ENCODE measurements at regions not wholly inside any gene's neighbourhood (a gene's known extent, or its start where the extent isn't known, plus 50 kb on each side); places are given as distances from the start of the nearest gene placed in this dataset.

DNA sequence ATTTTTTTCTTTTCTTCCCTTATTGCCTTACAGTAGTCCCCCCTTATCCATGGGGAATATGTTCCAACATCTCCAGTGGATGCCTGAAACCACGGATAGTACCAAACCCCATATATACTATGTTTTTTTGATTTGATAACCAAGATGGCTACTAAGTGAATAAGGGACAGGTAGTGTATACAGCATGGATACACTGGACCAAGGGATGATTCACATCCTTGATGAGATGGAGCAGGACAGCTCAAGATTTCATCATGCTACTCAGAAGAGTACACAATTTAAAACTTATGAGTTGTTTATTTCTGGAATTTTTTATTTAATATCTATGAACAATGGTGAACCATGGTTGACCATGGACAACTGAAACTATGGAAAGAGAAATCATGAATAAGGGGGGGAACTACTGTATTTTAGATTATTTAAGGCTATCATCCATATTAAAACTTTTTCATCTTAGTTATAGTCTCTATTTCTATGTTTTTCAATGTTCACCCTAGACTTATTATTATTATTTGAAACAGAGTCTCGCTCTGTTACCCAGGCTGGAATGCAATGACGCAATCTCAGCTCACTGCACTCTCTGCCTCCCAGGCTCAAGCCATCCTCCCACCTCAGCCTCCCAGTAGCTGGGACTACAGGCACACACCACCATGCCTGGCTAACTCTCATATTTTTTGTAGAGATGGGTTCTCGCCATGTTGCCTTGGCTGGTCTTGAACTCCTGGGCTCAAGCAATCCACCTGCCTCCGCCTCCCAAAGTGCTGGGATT lies 188.0 kb upstream of the PELI2 start:
- no peaks in the 10 kb centered on the region for H3K4me1 Mint-ChIP-seq
- H3K27me3 Mint-ChIP-seq, result peaks cover 7% of the 10 kb centered on the region
- POLR2A ChIA-PET, result no interaction called here
- no peaks in the 10 kb centered on the region for H3K9me3 Mint-ChIP-seq (ENCODE audit: low read depth)
- intact Hi-C loops (cut with DNase I, micrococcal nuclease), result no loop called here
- CTCF ChIA-PET, result interaction anchor here (0.7 to 0.8 kb wide), 2 partner anchors 120 to 436 kb away, joined by 3 read pairs; no protein-coding TSS in a partner anchor
- H3K4me3 Mint-ChIP-seq, result no peak overlapping the region
- H3K27ac Mint-ChIP-seq, result no peak overlapping the region
- no peaks in the 10 kb centered on the region for H3K36me3 Mint-ChIP-seq (ENCODE audit: low read depth)
- DNase-seq, result no peak
- ATAC-seq, result no peak

- no peak overlapping the region for H3K27ac Mint-ChIP-seq
- no peaks in the 10 kb centered on the region for H3K4me1 Mint-ChIP-seq
- ATAC-seq (no peak), DNase-seq (no peak)
- POLR2A ChIA-PET, result no interaction called here
- no peak overlapping the region for H3K4me3 Mint-ChIP-seq
- peaks cover 2% of the 10 kb centered on the region for H3K27me3 Mint-ChIP-seq
- CTCF ChIA-PET, result no interaction called here
- no peaks in the 10 kb centered on the region for H3K9me3 Mint-ChIP-seq (ENCODE audit: low read depth)
- no peaks in the 10 kb centered on the region for H3K36me3 Mint-ChIP-seq (ENCODE audit: low read depth)
- intact Hi-C loops (cut with DNase I, micrococcal nuclease), result no loop called here
Measured at GRCh38 chr14:55936691-55937090, 181.5 kb upstream of the PELI2 start.

DNA sequence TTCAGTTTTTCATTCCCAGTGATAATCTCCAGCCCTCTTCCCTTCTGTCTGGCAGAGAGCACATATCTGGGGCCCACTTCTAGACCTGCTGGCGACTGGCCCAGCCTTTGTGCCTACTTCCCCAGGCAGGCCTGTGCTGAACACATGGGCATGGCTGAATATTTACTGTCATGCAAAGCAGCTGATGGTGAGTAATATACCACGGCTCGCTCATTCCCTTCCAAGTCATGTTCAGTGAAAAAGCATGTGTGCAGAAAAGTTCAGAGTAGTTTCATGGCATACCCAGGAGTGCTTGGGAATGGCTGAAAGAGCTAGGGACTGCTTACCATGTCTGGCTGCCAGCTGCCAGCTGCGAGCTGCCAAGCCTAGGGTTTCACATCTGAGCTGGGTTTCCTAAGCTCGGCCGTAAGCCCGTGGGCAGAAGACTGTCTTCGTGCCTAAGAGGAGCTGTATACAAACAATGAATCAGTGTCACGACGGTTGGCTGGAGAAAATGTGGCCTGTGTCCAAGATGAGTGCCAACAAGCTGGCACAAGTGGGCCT lies 179.9 kb upstream of the PELI2 start:
- ChIA-PET POLR2A (no interaction called here), CTCF (no interaction called here)
- ATAC-seq (no peak), DNase-seq (no peak)
- Mint-ChIP-seq H3K27ac (no peak overlapping the region), H3K4me3 (no peak overlapping the region), H3K27me3 (no peaks in the 10 kb centered on the region), H3K4me1 (no peaks in the 10 kb centered on the region), H3K36me3 (ENCODE audit: low read depth) (no peaks in the 10 kb centered on the region), H3K9me3 (ENCODE audit: low read depth) (no peaks in the 10 kb centered on the region)
- intact Hi-C loops (cut with DNase I, micrococcal nuclease), result no loop called here

DNA sequence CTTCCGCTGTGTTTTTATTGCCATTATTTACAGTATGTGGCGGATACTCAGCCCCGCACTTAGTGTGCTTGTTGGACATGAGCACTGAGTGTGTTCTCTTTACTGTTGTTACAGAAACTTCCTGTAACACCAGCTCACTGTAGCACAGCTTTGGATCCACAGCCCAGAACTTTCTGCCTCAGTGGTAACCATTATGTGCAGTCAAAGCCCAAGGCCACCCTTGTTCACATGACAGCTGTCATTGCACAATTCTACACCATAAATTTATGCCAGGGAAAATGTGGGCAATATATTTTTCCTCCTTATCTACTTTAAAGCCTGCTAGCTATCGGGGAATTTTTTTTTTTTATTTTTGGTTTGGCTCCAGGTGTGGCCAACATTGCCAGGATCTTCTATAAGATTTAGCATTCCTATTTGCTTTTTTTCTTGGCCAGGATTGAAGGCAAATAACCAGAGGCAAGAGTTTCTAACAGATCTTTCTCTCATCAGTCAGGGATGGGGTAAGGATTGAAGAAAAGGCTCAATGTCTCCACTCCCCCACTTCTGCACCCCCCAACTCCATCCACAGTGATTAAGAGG lies 176.0 kb upstream of the PELI2 start:
- ATAC-seq, result no peak
- DNase-seq, result no peak
- Mint-ChIP-seq H3K27me3 (peaks cover 3% of the 10 kb centered on the region), H3K9me3 (ENCODE audit: low read depth) (no peaks in the 10 kb centered on the region), H3K27ac (no peak overlapping the region), H3K4me3 (no peak overlapping the region), H3K4me1 (no peaks in the 10 kb centered on the region), H3K36me3 (ENCODE audit: low read depth) (no peaks in the 10 kb centered on the region)
- POLR2A ChIA-PET, result no interaction called here
- CTCF ChIA-PET, result interaction anchor here (0.6 kb wide), 1 partner anchor 45 kb away, joined by 3 read pairs; no protein-coding TSS in a partner anchor
- intact Hi-C loops (cut with DNase I, micrococcal nuclease), result no loop called here

- intact Hi-C loops (cut with DNase I, micrococcal nuclease), result no loop called here
- no peak overlapping the region for H3K4me3 Mint-ChIP-seq
- no peaks in the 10 kb centered on the region for H3K4me1 Mint-ChIP-seq
- H3K27me3 Mint-ChIP-seq, result peaks cover 5% of the 10 kb centered on the region
- no peak overlapping the region for H3K27ac Mint-ChIP-seq
- no peaks in the 10 kb centered on the region for H3K36me3 Mint-ChIP-seq (ENCODE audit: low read depth)
- H3K9me3 Mint-ChIP-seq (ENCODE audit: low read depth), result no peaks in the 10 kb centered on the region
- DNase-seq (no peak), ATAC-seq (no peak)
- CTCF ChIA-PET, result interaction anchor here (0.6 kb wide), 1 partner anchor 44 kb away, joined by 3 read pairs; no protein-coding TSS in a partner anchor
- POLR2A ChIA-PET, result no interaction called here
Measured at GRCh38 chr14:55942826-55943225, 175.4 kb upstream of the PELI2 start.

DNA sequence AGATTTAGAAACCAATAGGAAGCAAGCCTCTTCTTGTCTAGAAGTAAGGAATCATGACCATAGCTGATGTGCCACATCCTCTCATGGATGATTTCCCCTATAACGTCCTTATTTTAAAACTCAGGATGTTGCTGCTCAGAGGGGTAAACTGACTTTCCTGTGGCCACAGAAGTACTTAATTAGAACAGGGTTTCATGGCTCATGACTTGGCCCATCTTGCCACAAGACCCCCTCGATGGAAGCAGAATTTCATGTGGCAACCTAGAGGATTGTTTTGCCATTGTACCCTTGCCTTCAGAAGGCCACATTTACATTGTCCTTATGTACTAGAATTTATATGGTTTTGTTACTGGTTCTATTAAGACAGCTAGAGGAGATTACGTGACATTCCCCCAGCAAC lies 173.5 kb upstream of the PELI2 start:
- intact Hi-C loops (cut with DNase I, micrococcal nuclease), result no loop called here
- ChIA-PET POLR2A (no interaction called here), CTCF (no interaction called here)
- Mint-ChIP-seq H3K27ac (no peak overlapping the region), H3K4me3 (no peak overlapping the region), H3K36me3 (ENCODE audit: low read depth) (no peaks in the 10 kb centered on the region), H3K9me3 (ENCODE audit: low read depth) (no peaks in the 10 kb centered on the region), H3K4me1 (no peaks in the 10 kb centered on the region), H3K27me3 (peaks cover 9% of the 10 kb centered on the region)
- DNase-seq (no peak), ATAC-seq (no peak)

DNA sequence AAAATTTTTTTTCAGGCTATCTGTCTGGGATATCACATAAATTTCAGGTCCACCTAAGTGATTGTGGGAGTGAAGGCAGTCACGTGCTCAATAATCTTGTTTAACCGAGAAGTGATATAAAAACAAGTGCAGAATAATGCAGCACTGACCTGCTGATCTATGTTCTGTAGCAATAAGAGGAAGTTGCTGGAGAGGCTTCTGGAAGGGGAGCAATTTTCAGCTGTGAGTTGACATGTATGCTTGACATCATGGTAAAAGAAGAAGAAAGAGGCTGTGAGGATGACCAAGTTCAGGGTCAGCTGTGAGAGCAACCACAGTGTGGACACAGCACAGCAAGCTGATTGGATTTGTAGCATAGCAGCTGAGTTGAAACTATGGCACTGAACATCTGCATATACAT lies 172.0 kb upstream of the PELI2 start:
- Mint-ChIP-seq H3K4me1 (no peaks in the 10 kb centered on the region), H3K36me3 (ENCODE audit: low read depth) (no peaks in the 10 kb centered on the region), H3K27me3 (peaks cover 13% of the 10 kb centered on the region), H3K4me3 (no peak overlapping the region), H3K9me3 (ENCODE audit: low read depth) (no peaks in the 10 kb centered on the region), H3K27ac (no peak overlapping the region)
- POLR2A ChIA-PET, result no interaction called here
- ATAC-seq (no peak), DNase-seq (no peak)
- CTCF ChIA-PET, result interaction anchor here (0.7 kb wide), 1 partner anchor 394 kb away, joined by 3 read pairs; no protein-coding TSS in a partner anchor
- intact Hi-C loops (cut with DNase I, micrococcal nuclease), result no loop called here

DNA sequence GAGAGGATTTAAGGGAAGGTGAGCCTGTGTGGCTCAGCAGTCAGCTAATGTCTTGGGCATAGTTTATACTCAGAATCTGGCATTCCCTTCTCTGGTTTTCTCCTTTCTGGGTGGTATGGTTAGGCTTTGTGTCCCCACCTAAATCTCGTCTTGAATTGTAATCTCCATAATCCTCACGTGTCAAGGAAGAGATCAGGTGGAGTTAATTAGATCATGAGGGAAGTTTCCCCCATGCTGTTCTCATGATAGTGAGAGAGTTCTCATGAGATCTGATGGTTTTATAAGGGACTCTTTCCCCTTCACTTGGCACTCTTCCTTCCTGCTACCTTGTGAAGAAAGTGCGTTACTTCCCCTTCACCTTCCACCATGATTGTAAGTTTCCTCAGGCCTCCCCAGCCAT lies 169.8 kb upstream of the PELI2 start:
- DNase-seq (no peak), ATAC-seq (no peak)
- intact Hi-C loops (cut with DNase I, micrococcal nuclease), result no loop called here
- no peak overlapping the region for H3K4me3 Mint-ChIP-seq
- ChIA-PET CTCF (interaction anchor here (1.0 kb wide), 1 partner anchor 474 kb away, joined by 3 read pairs; no protein-coding TSS in a partner anchor), POLR2A (no interaction called here)
- peaks cover 13% of the 10 kb centered on the region for H3K27me3 Mint-ChIP-seq
- no peaks in the 10 kb centered on the region for H3K9me3 Mint-ChIP-seq (ENCODE audit: low read depth)
- no peaks in the 10 kb centered on the region for H3K36me3 Mint-ChIP-seq (ENCODE audit: low read depth)
- H3K4me1 Mint-ChIP-seq, result no peaks in the 10 kb centered on the region
- no peak overlapping the region for H3K27ac Mint-ChIP-seq

GRCh38 chr14:55949708-55950107 lies 168.5 kb upstream of the PELI2 start:
- H3K27ac Mint-ChIP-seq, result no peak overlapping the region
- DNase-seq (no peak), ATAC-seq (no peak)
- no peaks in the 10 kb centered on the region for H3K9me3 Mint-ChIP-seq (ENCODE audit: low read depth)
- no peaks in the 10 kb centered on the region for H3K4me1 Mint-ChIP-seq
- intact Hi-C loops (cut with DNase I, micrococcal nuclease), result no loop called here
- ChIA-PET POLR2A (no interaction called here), CTCF (interaction anchor here (0.7 to 1.0 kb wide), 2 partner anchors 42 to 473 kb away, joined by 3 read pairs; no protein-coding TSS in a partner anchor)
- H3K27me3 Mint-ChIP-seq, result peaks cover 13% of the 10 kb centered on the region
- no peak overlapping the region for H3K4me3 Mint-ChIP-seq
- H3K36me3 Mint-ChIP-seq (ENCODE audit: low read depth), result no peaks in the 10 kb centered on the region

DNA sequence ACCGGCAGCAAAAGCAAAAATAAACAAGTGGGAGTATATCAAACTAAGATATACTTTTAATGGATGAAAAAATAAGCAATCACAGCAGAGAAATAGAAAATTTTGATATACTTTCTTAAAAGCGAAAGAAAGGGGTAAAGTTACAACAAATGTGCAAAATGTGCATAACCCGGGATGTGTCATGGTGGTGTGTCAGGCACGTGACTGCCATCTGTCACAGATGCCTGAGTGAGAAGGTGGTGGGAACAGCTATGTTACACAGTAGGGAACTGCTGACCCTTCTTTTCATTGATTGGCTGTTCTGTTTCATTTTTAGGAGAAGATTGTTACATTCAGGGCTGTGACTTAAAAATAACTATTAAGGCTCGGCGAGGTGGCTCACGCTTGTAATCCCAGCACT lies 168.1 kb upstream of the PELI2 start:
- Mint-ChIP-seq H3K4me1 (no peaks in the 10 kb centered on the region), H3K9me3 (ENCODE audit: low read depth) (no peaks in the 10 kb centered on the region), H3K36me3 (ENCODE audit: low read depth) (no peaks in the 10 kb centered on the region), H3K27ac (no peak overlapping the region), H3K27me3 (peaks cover 13% of the 10 kb centered on the region), H3K4me3 (no peak overlapping the region)
- no peak for DNase-seq
- ChIA-PET CTCF (no interaction called here), POLR2A (no interaction called here)
- intact Hi-C loops (cut with DNase I, micrococcal nuclease), result no loop called here
- no peak for ATAC-seq

- H3K9me3 Mint-ChIP-seq (ENCODE audit: low read depth), result no peaks in the 10 kb centered on the region
- DNase-seq, result no peak
- ChIA-PET POLR2A (no interaction called here), CTCF (no interaction called here)
- H3K4me1 Mint-ChIP-seq, result no peaks in the 10 kb centered on the region
- no peak for ATAC-seq
- H3K36me3 Mint-ChIP-seq (ENCODE audit: low read depth), result no peaks in the 10 kb centered on the region
- H3K27ac Mint-ChIP-seq, result no peak overlapping the region
- intact Hi-C loops (cut with DNase I, micrococcal nuclease), result no loop called here
- no peak overlapping the region for H3K4me3 Mint-ChIP-seq
- peaks cover 10% of the 10 kb centered on the region for H3K27me3 Mint-ChIP-seq
Measured at GRCh38 chr14:55951341-55952206, 166.6 kb upstream of the PELI2 start.
